GM10266 (cell line): ENCODE measurements at regions not wholly inside any gene's neighbourhood (a gene's known extent, or its start where the extent isn't known, plus 50 kb on each side); places are given as distances from the start of the nearest gene placed in this dataset.

Source experiments
- DNase-seq: peaks from one replicate; pipeline ENCODE4 v3.0.0; 2012; ENCODE audit errors: extremely low spot score
- TF ChIP-seq, protein P1 (sequence below): IDR thresholded peaks from 2 replicates; pipeline ENCODE4 v1.5.1; 2012; ENCODE audit warnings: mild to moderate bottlenecking, low read depth; ENCODE audit not compliant: control insufficient read depth, insufficient read depth; ENCODE audit errors: missing control alignments

DNA sequence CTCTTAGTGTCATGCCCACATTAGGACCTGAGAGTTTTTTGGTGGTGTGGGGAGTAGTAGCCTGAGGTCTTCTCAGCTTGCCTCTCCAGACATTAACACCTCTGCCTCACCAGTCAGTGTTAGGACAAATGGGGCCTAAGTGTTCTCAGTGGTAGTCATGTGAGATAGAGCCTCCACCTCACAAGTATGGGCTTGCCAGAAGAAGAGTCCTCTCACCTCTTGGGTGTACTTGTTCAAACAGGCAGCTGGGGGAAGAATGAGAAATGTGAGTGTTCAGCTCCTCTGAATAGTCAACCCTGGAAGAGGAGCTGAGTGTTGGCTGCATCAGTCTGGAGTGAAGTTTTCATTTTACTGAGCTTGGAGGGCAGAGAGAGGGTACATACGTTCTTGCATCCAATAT, 464.6 kb downstream of the POM121L12 start:
- no peak for DNase-seq
- TF ChIP-seq, protein P1, sequence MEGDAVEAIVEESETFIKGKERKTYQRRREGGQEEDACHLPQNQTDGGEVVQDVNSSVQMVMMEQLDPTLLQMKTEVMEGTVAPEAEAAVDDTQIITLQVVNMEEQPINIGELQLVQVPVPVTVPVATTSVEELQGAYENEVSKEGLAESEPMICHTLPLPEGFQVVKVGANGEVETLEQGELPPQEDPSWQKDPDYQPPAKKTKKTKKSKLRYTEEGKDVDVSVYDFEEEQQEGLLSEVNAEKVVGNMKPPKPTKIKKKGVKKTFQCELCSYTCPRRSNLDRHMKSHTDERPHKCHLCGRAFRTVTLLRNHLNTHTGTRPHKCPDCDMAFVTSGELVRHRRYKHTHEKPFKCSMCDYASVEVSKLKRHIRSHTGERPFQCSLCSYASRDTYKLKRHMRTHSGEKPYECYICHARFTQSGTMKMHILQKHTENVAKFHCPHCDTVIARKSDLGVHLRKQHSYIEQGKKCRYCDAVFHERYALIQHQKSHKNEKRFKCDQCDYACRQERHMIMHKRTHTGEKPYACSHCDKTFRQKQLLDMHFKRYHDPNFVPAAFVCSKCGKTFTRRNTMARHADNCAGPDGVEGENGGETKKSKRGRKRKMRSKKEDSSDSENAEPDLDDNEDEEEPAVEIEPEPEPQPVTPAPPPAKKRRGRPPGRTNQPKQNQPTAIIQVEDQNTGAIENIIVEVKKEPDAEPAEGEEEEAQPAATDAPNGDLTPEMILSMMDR: no peak

DNA sequence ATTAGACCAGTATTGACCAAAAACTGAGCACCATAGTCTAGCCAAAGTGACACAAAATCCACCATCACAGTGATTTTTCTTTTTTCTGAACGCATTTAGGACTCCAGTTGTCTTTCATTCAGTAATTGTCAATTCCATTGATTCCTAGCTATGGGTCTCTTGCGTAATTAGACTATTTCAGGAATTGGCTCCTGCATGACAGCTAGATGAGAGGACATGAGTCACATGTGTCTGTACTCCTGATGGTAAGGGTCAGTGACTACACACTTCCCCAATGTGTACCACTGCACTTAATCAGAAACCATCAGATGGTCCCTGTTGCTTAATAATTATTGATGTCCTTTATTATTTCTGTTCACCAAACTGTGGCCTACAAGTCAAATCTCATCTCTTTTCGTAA, 469.5 kb downstream of the POM121L12 start:
- TF ChIP-seq, protein P1: no peak

DNA sequence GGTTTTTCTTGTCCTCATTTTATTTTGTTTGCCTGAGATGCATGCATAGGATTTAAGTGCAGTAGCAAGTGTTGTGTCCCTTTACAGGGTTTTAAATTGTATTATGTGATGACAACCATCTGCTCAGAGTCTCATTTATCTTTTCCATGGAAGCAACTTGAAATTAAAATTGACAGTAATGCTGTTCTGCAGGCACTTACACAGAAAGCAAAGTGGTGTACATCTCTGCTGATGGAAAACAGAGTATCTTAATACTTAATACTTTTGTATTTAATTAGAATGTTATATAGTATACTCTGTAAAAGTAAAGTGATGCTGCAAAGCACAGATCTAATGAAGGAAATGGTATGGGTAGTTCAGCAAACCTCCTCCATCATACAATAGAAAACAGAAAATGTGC, 482.9 kb downstream of the POM121L12 start:
- DNase-seq: no peak
- TF ChIP-seq, protein P1: no peak

More for the DNA sequence above, 469.5 kb downstream of the POM121L12 start:
- DNase-seq: no peak

DNA sequence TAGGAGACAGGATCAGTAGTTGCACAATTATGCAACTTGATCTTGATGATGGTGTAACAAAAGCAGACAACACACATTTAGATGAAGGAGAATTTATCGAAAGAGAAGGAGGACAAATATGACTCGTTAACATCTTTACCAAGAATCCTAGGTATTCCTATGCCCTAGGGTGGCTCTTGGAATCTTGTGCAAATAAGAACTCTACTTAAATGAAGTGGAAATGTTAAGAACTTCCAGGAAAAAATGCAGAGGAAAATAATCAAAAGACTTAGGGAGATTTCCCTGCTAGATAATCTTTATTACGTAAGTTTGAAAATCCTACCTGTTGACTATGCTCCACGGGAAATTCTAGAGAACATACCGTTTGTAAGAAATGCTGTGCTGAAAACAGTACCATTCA, 485.4 kb downstream of the POM121L12 start:
- TF ChIP-seq, protein P1: no peak
- no peak for DNase-seq

DNA sequence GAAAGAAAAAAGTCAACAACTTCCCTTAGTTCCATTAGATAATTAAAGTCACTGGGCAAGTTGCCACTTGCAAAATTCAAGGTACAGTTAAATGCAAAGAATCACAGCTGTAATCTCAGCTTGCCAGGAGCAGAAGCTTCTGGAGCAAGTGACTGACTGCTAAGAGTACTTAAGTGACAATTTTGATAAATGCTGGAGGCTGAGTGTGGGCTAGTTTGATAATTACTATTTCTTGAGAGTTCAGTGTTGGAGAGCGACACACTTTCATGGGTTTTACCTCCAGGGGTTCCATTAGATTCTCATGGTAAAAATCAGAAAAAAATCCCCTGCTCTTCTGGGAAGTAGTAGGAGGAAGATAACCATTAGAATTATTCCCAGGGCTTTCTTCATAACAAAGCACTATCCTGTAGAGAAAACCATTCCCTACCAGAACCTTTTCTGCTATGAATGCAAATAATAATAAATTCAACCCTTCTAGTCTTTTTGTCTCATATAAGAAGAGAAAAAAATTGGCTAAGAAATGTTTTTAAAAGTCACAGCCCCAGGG, 486.3 kb downstream of the POM121L12 start:
- DNase-seq: no peak
- TF ChIP-seq, protein P1: no peak

DNA sequence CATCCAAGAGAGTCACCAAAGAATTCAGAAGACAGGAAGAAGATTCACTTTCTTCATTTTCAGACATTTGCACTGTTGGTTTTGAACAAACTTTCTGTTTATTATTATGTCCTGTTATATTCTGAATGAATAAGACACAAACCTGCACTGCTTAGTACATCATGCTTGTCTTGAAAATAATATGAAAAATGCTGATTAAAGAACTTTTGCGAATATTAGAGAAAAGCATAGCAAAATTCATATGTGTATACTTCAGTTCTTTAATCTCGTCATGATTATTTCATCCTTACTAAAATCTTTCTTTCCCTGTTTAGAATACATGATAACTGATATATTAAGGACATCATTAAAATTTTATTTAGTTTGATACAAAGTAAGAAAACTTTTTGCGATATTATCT, 504.1 kb downstream of the POM121L12 start:
- no peak for DNase-seq
- TF ChIP-seq, protein P1: no peak

DNA sequence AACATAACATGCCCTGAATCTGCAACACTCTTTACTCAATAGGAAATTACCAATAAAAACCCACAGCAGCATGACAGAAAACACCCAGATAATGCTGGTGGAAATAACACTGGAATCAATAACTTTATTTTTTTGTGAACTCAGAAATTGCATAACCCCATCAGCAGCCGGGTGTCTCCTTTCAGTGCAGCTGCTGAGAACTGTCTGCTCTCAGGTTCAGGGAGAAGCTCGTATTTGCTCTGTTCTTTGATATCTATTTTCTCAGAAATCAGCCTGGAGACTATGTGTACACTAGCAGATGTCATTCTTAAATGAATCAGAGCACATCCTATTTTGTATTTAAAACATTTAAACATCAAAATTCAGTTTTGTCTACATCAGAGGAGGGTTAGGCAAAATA, 506.0 kb downstream of the POM121L12 start:
- no peak for DNase-seq
- TF ChIP-seq, protein P1: no peak
